ENCODE measurements at regions not wholly inside any gene's neighbourhood (a gene's known extent, or its start where the extent isn't known, plus 50 kb on each side); places are given as distances from the start of the nearest gene placed in this dataset.

DNA sequence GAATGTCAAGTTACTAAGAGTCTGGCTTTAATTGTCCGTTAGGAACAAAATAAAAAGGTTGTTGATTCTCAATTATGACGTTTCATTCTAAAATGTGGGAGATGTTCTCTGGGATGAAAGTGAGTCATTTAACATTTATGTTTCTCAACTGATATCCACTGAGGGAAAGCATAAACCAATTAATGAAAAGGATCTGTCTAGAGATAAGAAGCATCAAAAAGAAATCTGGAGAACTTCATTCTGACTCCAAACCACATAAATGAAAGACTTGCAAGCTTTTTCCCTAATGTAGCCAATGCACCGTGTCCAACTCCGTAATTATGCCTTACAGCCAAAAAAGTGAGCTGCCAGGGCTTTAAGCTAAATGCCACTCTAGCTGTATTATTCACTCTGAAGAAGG lies 654.2 kb downstream of the TLE1 start:
- TF ChIP-seq, protein P1, sequence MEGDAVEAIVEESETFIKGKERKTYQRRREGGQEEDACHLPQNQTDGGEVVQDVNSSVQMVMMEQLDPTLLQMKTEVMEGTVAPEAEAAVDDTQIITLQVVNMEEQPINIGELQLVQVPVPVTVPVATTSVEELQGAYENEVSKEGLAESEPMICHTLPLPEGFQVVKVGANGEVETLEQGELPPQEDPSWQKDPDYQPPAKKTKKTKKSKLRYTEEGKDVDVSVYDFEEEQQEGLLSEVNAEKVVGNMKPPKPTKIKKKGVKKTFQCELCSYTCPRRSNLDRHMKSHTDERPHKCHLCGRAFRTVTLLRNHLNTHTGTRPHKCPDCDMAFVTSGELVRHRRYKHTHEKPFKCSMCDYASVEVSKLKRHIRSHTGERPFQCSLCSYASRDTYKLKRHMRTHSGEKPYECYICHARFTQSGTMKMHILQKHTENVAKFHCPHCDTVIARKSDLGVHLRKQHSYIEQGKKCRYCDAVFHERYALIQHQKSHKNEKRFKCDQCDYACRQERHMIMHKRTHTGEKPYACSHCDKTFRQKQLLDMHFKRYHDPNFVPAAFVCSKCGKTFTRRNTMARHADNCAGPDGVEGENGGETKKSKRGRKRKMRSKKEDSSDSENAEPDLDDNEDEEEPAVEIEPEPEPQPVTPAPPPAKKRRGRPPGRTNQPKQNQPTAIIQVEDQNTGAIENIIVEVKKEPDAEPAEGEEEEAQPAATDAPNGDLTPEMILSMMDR (IDR thresholded peaks at IDR 0.05), result no peak
- no peak for TF ChIP-seq POLR2A (IDR thresholded peaks at IDR 0.05)
